ENCODE measurements at regions not wholly inside any gene's neighbourhood (a gene's known extent, or its start where the extent isn't known, plus 50 kb on each side); places are given as distances from the start of the nearest gene placed in this dataset.
"Not testable (repeated sequence)": the region's sequence is repeated elsewhere in the genome, so short reads cannot be mapped to it uniquely, and the experiment has no call there.

DNA sequence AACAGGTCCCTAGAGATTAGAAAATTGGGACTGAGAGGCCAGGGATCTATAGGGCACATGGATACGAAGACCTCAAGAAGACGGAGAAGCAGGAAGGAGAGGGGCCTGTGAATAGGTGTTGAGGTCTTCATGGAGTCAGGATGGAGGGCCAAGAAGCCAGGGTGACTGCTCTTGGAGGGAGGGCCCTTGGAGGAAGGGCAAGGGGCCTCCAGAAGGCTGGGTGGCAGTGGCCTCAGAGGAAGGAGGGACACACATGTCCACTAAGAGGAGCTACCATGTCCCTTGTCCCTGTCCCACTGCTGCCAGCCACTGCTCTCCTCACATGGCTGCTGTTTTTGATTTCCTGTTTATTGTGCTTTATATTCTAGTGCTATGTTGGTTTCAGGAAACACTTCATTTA lies 589.5 kb upstream of the B3GAT1 start:
- TF ChIP-seq, protein P1, sequence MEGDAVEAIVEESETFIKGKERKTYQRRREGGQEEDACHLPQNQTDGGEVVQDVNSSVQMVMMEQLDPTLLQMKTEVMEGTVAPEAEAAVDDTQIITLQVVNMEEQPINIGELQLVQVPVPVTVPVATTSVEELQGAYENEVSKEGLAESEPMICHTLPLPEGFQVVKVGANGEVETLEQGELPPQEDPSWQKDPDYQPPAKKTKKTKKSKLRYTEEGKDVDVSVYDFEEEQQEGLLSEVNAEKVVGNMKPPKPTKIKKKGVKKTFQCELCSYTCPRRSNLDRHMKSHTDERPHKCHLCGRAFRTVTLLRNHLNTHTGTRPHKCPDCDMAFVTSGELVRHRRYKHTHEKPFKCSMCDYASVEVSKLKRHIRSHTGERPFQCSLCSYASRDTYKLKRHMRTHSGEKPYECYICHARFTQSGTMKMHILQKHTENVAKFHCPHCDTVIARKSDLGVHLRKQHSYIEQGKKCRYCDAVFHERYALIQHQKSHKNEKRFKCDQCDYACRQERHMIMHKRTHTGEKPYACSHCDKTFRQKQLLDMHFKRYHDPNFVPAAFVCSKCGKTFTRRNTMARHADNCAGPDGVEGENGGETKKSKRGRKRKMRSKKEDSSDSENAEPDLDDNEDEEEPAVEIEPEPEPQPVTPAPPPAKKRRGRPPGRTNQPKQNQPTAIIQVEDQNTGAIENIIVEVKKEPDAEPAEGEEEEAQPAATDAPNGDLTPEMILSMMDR (IDR thresholded peaks at IDR 0.05; ENCODE audit: insufficient read depth, low read length, poor library complexity, severe bottlenecking): no peak
- no peaks in the 10 kb centered on the region for H3K27me3 ChIP-seq (replicated peaks; ENCODE audit: control insufficient read depth, insufficient read depth, low read length)
- H3K36me3 ChIP-seq (ENCODE audit: control insufficient read depth, insufficient read depth, low read length): no peaks in the 10 kb centered on the region
- H3K4me3 ChIP-seq (replicated peaks; ENCODE audit: low read depth, low read length): no peak overlapping the region
- no peak for DNase-seq (ENCODE audit: extremely low read depth, insufficient read length)

DNA sequence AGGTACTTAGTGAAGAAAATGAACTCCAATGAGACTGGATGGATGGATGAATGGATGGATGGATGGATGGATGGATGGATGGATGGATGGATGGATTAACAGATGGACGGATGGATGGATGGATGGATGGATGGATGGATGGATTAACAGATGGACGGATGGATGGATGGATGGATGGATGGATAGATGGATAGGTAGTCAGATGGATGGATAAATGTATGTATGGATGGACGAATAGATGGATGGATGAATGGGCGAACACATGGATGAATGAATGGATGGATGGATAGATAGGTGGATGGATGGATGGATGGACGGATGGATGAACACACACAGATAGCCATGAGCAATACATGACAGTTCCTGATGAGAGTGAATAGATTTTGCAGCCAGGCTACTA lies 589.0 kb upstream of the B3GAT1 start:
- H3K27me3 ChIP-seq (replicated peaks; ENCODE audit: control insufficient read depth, insufficient read depth, low read length); DNase-seq (ENCODE audit: extremely low read depth, insufficient read length); H3K36me3 ChIP-seq (ENCODE audit: control insufficient read depth, insufficient read depth, low read length); H3K4me3 ChIP-seq (replicated peaks; ENCODE audit: low read depth, low read length): not testable (repeated sequence)

DNA sequence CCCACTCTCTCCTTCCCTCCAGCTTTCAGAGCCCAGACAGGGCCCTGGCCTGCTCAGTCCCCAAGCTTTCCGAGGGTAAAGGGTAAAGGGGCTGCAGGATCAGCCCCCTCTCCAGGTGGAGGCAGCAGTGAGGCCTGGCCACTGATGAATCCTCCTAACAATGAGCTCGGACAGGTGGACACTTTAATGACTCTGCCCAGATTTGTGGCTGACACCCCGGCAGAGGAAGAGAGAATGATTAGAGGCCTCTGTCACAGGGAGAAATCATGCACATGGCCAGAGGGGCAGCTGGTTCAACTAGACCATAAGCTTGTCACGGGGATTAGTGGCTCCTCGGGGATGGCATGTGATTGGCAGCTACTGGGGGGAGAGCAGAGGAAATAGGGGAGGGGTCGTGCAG lies 587.5 kb upstream of the B3GAT1 start:
- Histone ChIP-seq H3K27me3 (replicated peaks; ENCODE audit: control insufficient read depth, insufficient read depth, low read length) (no peaks in the 10 kb centered on the region), H3K36me3 (ENCODE audit: control insufficient read depth, insufficient read depth, low read length) (no peaks in the 10 kb centered on the region), H3K4me3 (replicated peaks; ENCODE audit: low read depth, low read length) (no peak overlapping the region)
- TF ChIP-seq, protein P1 (IDR thresholded peaks at IDR 0.05; ENCODE audit: insufficient read depth, low read length, poor library complexity, severe bottlenecking): no peak
- DNase-seq (ENCODE audit: extremely low read depth, insufficient read length): no peak

DNA sequence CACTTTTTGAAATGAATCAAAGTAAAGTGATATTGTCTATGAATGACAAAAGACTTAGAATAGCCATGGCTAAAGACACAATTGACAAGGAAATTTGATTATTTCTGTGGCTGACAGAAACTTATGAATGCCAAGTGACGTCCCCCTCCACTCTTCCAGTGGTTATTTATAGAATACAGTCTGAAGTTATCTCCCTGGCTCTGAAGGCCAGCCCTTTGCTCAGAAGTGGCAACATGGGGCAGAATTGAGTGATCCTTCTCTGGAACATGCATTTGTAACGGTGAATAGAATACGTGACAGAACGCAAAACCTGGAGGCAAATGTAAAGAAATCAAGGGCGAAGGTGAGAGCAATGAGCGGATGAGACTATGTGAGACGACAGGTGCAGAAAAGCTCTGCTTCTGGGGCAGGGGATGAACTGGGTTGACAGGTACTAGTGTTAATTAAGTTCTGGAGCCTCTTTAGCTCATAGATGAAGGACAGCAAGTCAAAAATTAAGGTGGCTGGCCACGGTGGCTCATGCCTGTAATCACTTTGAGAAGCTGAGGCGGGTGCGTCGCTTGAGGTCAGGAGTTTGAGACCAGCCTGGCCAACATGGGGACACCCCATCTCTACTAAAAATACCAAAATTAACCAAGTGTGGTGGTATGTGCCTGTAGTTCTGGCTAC lies 585.7 kb upstream of the B3GAT1 start:
- H3K36me3 ChIP-seq (ENCODE audit: control insufficient read depth, insufficient read depth, low read length): no peaks in the 10 kb centered on the region
- no peak overlapping the region for H3K4me3 ChIP-seq (replicated peaks; ENCODE audit: low read depth, low read length)
- no peaks in the 10 kb centered on the region for H3K27me3 ChIP-seq (replicated peaks; ENCODE audit: control insufficient read depth, insufficient read depth, low read length)
- DNase-seq (ENCODE audit: extremely low read depth, insufficient read length): no peak
- TF ChIP-seq, protein P1 (IDR thresholded peaks at IDR 0.05; ENCODE audit: insufficient read depth, low read length, poor library complexity, severe bottlenecking): no peak

DNA sequence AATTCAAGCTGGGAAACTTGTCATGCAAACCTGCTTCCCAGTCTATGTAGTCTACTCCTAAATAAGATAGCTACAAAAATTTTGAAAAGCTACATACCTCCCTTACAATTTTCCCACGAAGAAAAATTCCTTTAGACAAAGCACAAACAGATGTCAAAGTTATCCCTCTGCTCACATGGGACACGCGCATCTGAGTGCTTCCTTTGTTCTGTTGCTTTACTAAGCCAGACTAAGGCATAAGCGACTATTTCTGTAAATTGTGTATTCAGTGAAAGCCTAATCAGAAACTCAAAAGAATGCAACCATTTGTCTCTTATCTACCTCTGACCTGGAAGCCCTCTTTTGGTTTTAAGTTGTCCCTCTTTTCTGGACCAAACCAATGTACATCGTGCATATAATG lies 583.7 kb upstream of the B3GAT1 start:
- Histone ChIP-seq H3K4me3 (replicated peaks; ENCODE audit: low read depth, low read length) (no peak overlapping the region), H3K36me3 (ENCODE audit: control insufficient read depth, insufficient read depth, low read length) (no peaks in the 10 kb centered on the region), H3K27me3 (replicated peaks; ENCODE audit: control insufficient read depth, insufficient read depth, low read length) (no peaks in the 10 kb centered on the region)
- TF ChIP-seq, protein P1 (IDR thresholded peaks at IDR 0.05; ENCODE audit: insufficient read depth, low read length, poor library complexity, severe bottlenecking): no peak
- no peak for DNase-seq (ENCODE audit: extremely low read depth, insufficient read length)

DNA sequence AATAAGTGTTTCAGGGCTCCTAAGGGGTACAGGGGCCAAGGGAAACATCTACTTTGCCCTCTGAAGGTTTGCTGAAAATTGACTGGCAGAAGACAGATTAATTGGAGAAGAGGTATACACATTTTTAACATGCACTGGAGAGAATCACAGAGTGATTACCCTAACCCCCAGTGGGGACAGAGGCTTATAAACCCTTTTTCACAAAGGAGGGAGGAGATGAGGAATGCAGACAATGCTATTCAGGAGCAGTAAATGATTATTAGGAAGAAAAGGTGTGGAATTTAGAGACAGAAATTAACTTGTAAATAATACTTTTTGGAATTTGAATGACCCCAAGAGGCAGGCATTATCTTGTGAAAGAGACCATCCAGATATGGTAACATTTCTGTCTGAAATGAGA lies 582.4 kb upstream of the B3GAT1 start:
- H3K27me3 ChIP-seq (replicated peaks; ENCODE audit: control insufficient read depth, insufficient read depth, low read length): no peaks in the 10 kb centered on the region
- no peak overlapping the region for H3K4me3 ChIP-seq (replicated peaks; ENCODE audit: low read depth, low read length)
- DNase-seq (ENCODE audit: extremely low read depth, insufficient read length): no peak
- no peaks in the 10 kb centered on the region for H3K36me3 ChIP-seq (ENCODE audit: control insufficient read depth, insufficient read depth, low read length)
- TF ChIP-seq, protein P1 (IDR thresholded peaks at IDR 0.05; ENCODE audit: insufficient read depth, low read length, poor library complexity, severe bottlenecking): no peak
